H9 (cell line): ENCODE measurements at regions not wholly inside any gene's neighbourhood (a gene's known extent, or its start where the extent isn't known, plus 50 kb on each side); places are given as distances from the start of the nearest gene placed in this dataset.

ENCODE experiments used
- DNase-seq: peaks from one replicate; pipeline ENCODE4 v3.0.0-alpha.2; 2017
- H2AFZ ChIP-seq: one replicate; pipeline ENCODE4 v1.6.1; 2013; ENCODE audit warnings: mild to moderate bottlenecking, low read length, control low read depth, moderate library complexity
- H2AK5ac ChIP-seq: 2 replicates; pipeline ENCODE4 v1.6.1; 2013; ENCODE audit warnings: low read length, control low read depth, mixed read lengths; ENCODE audit not compliant: insufficient read length
- H2BK120ac ChIP-seq: one replicate; pipeline ENCODE4 v1.6.1; 2013; ENCODE audit warnings: low read depth, mild to moderate bottlenecking, low read length, control low read depth, inconsistent platforms; ENCODE audit not compliant: poor library complexity, severe bottlenecking
- H2BK12ac ChIP-seq: 2 replicates; pipeline ENCODE4 v1.6.1; 2013; ENCODE audit warnings: low read length, control low read depth, mixed read lengths, low read depth; ENCODE audit not compliant: insufficient read length
- H2BK15ac ChIP-seq: 2 replicates; pipeline ENCODE4 v1.6.1; 2013; ENCODE audit warnings: low read depth, low read length, control low read depth
- H2BK20ac ChIP-seq: one replicate; pipeline ENCODE4 v1.6.1; 2013; ENCODE audit warnings: low read depth, mild to moderate bottlenecking, low read length, control low read depth, inconsistent platforms; ENCODE audit not compliant: poor library complexity, severe bottlenecking
- H2BK5ac ChIP-seq: 2 replicates; pipeline ENCODE4 v1.6.1; 2013; ENCODE audit warnings: low read length, control low read depth, mixed read lengths; ENCODE audit not compliant: insufficient read length
- H3K14ac ChIP-seq: 2 replicates; pipeline ENCODE4 v1.6.1; 2013; ENCODE audit warnings: low read length, control low read depth; ENCODE audit not compliant: insufficient read depth
- H3K18ac ChIP-seq: 2 replicates; pipeline ENCODE4 v1.6.1; 2013; ENCODE audit warnings: low read depth, mild to moderate bottlenecking, mixed read lengths, low read length, control low read depth; ENCODE audit not compliant: insufficient read length
- H3K23ac ChIP-seq: 2 replicates; pipeline ENCODE4 v1.6.1; 2013; ENCODE audit warnings: low read length, control low read depth, mixed read lengths, low read depth; ENCODE audit not compliant: insufficient read length
- H3K23me2 ChIP-seq: 2 replicates; pipeline ENCODE4 v1.6.1; 2013; ENCODE audit warnings: low read depth, mild to moderate bottlenecking, mixed read lengths, low read length, control low read depth; ENCODE audit not compliant: insufficient read length, poor library complexity, severe bottlenecking
- H3K27ac ChIP-seq: 2 replicates; pipeline ENCODE4 v1.5.1; 2013; ENCODE audit warnings: low read length, control low read depth, mixed read lengths, low read depth; ENCODE audit not compliant: insufficient read length
- H3K27me3 ChIP-seq: 2 replicates; pipeline ENCODE4 v1.6.1; 2013; ENCODE audit warnings: low read length, control low read depth, inconsistent platforms; ENCODE audit not compliant: insufficient read depth
- H3K4ac ChIP-seq: 2 replicates; pipeline ENCODE4 v1.6.1; 2013; ENCODE audit warnings: low read depth, mild to moderate bottlenecking, control low read depth, inconsistent platforms, low read length, moderate library complexity
- H3K4me1 ChIP-seq: 2 replicates; pipeline ENCODE4 v1.6.1; 2013; ENCODE audit warnings: low read length, control low read depth, inconsistent platforms; ENCODE audit not compliant: insufficient read depth
- H3K4me2 ChIP-seq: 2 replicates; pipeline ENCODE4 v1.6.1; 2013; ENCODE audit warnings: low read length, control low read depth, mixed read lengths; ENCODE audit not compliant: insufficient read length, insufficient read depth
- H3K56ac ChIP-seq: 2 replicates; pipeline ENCODE4 v1.6.1; 2013; ENCODE audit warnings: low read depth, mild to moderate bottlenecking, mixed read lengths, low read length, control low read depth; ENCODE audit not compliant: insufficient read length
- H3K79me1 ChIP-seq: 2 replicates; pipeline ENCODE4 v1.6.1; 2013; ENCODE audit warnings: low read depth, mild to moderate bottlenecking, moderate library complexity, low read length, control low read depth, inconsistent platforms; ENCODE audit not compliant: insufficient read depth, poor library complexity, severe bottlenecking
- H3K79me2 ChIP-seq: 2 replicates; pipeline ENCODE4 v1.6.1; 2013; ENCODE audit warnings: low read length, control low read depth, inconsistent platforms; ENCODE audit not compliant: insufficient read depth
- H3K9ac ChIP-seq: 2 replicates; pipeline ENCODE4 v1.6.1; 2013; ENCODE audit warnings: low read length, control low read depth, mixed read lengths; ENCODE audit not compliant: insufficient read length; ENCODE audit errors: extremely low read depth
- H3K9me3 ChIP-seq: one replicate; pipeline ENCODE4 v1.6.1; 2013; ENCODE audit warnings: low read depth, low read length, inconsistent platforms; ENCODE audit not compliant: control insufficient read depth
- H3T11ph ChIP-seq: one replicate; pipeline ENCODE4 v1.6.1; 2013; ENCODE audit warnings: mild to moderate bottlenecking, low read length, control low read depth, inconsistent platforms
- H4K20me1 ChIP-seq: one replicate; pipeline ENCODE4 v1.6.1; 2013; ENCODE audit not compliant: control insufficient read depth, insufficient read length, insufficient read depth
- H4K5ac ChIP-seq: 2 replicates; pipeline ENCODE4 v1.6.1; 2013; ENCODE audit warnings: low read depth, mild to moderate bottlenecking, mixed read lengths, low read length, control low read depth; ENCODE audit not compliant: insufficient read length
- H4K8ac ChIP-seq: replicated peaks from 2 replicates; pipeline ENCODE4 v1.6.1; 2013; ENCODE audit warnings: low read length, control low read depth, mixed read lengths, low read depth; ENCODE audit not compliant: insufficient read length
- H4K91ac ChIP-seq: 2 replicates; pipeline ENCODE4 v1.6.1; 2013; ENCODE audit warnings: low read depth, mild to moderate bottlenecking, moderate library complexity, mixed read lengths, low read length, control low read depth; ENCODE audit not compliant: insufficient read length
- H3K27ac Mint-ChIP-seq, 3 experiments: 2 replicates in 2 of 3; 3 replicates in 1 of 3; pipeline ENCODE4 v1.8.0; 2020 to 2021; ENCODE audit warnings: mixed read lengths in 3 of 3, mild to moderate bottlenecking in 1 of 3, moderate library complexity in 1 of 3
- H3K27me3 Mint-ChIP-seq: 2 replicates; pipeline ENCODE4 v1.8.0; 2021; ENCODE audit warnings: low read depth, mild to moderate bottlenecking, moderate library complexity, mixed read lengths
- H3K36me3 Mint-ChIP-seq, 3 experiments: 2 replicates in 2 of 3; 3 replicates in 1 of 3; pipeline ENCODE4 v1.8.0; 2020 to 2021; ENCODE audit warnings: low read depth in 3 of 3, mixed read lengths in 3 of 3; ENCODE audit not compliant: insufficient read depth in 1 of 3
- H3K4me1 Mint-ChIP-seq, 2 experiments: 2 replicates each; pipeline ENCODE4 v1.8.0; 2020; ENCODE audit warnings: mixed read lengths in 2 of 2
- H3K4me3 Mint-ChIP-seq, 2 experiments: 2 replicates in 1 of 2; 3 replicates in 1 of 2; pipeline ENCODE4 v1.8.0; 2020 to 2021; ENCODE audit warnings: mild to moderate bottlenecking in 2 of 2, mixed read lengths in 2 of 2, moderate library complexity in 1 of 2
- H3K9me3 Mint-ChIP-seq, 2 experiments: 2 replicates in 1 of 2; 3 replicates in 1 of 2; pipeline ENCODE4 v1.8.0; 2020; ENCODE audit warnings: mild to moderate bottlenecking in 2 of 2, mixed read lengths in 2 of 2, moderate library complexity in 1 of 2
- WGBS: extraction: QIAGEN DNeasy Blood & Tissue Kit; methylation state at CpG from one replicate; pipeline ENCODE4 v1.1.7; 2013; ENCODE audit warnings: missing lambda C conversion rate, low lambda C conversion rate, mixed read lengths; ENCODE audit not compliant: insufficient read length; ENCODE audit errors: extremely low coverage; 5-methylcytosine and 5-hydroxymethylcytosine counted together
- TF ChIP-seq, protein P1 (sequence below): fragments of 200-600 bp; sonication (generic); conservative IDR thresholded peaks from 3 replicates; pipeline ENCODE4 v1.8.0; 2021; ENCODE audit warnings: antibody characterized with exemption, mild to moderate bottlenecking

DNA sequence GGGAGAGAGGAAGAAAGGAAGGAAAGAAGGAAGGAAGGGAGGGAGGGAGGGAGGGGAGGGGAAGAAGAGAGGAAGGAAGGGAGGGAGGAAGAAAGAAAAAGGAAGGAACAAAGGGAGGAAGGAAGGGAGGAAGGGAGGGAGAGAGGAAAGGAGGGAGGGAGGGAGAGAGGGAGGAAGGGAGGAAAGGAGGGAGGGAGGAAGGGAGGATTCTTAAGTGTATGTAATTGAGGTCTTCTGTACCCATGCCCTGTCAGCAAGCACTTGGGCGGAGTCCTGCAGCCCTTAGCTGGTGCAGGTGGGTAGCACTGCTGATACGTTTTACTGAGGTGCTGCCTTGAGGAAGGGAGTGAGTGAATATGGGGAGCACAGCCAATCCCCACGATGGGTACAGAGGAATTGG is 56.9 kb upstream of the RASD2 start:
- H3K18ac ChIP-seq, result no peak overlapping the region
- H4K8ac ChIP-seq, result no peak overlapping the region
- peaks cover 4 to 27% of the 10 kb centered on the region in 2 experiments; a peak in 2 of 4 replicates for H3K4me1 Mint-ChIP-seq
- no peak overlapping the region for H2BK120ac ChIP-seq
- H3K27ac Mint-ChIP-seq, result no peak overlapping the region
- H3K79me2 ChIP-seq, result no peaks in the 10 kb centered on the region
- H3T11ph ChIP-seq, result no peak overlapping the region
- H3K79me1 ChIP-seq, result no peaks in the 10 kb centered on the region
- no peak overlapping the region for H4K5ac ChIP-seq
- H3K27ac ChIP-seq, result no peak overlapping the region
- H3K9me3 Mint-ChIP-seq, result no peaks in the 10 kb centered on the region
- no peak for DNase-seq
- no peak overlapping the region for H3K9ac ChIP-seq
- no peaks in the 10 kb centered on the region for H3K23me2 ChIP-seq
- no peak overlapping the region for H3K4ac ChIP-seq
- no peak overlapping the region for H2BK12ac ChIP-seq
- no peaks in the 10 kb centered on the region for H3K9me3 ChIP-seq
- no peak overlapping the region for H4K91ac ChIP-seq
- TF ChIP-seq, protein P1, sequence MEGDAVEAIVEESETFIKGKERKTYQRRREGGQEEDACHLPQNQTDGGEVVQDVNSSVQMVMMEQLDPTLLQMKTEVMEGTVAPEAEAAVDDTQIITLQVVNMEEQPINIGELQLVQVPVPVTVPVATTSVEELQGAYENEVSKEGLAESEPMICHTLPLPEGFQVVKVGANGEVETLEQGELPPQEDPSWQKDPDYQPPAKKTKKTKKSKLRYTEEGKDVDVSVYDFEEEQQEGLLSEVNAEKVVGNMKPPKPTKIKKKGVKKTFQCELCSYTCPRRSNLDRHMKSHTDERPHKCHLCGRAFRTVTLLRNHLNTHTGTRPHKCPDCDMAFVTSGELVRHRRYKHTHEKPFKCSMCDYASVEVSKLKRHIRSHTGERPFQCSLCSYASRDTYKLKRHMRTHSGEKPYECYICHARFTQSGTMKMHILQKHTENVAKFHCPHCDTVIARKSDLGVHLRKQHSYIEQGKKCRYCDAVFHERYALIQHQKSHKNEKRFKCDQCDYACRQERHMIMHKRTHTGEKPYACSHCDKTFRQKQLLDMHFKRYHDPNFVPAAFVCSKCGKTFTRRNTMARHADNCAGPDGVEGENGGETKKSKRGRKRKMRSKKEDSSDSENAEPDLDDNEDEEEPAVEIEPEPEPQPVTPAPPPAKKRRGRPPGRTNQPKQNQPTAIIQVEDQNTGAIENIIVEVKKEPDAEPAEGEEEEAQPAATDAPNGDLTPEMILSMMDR, result no peak
- H3K36me3 Mint-ChIP-seq, result no peaks in the 10 kb centered on the region; a peak in 1 of 7 replicates
- no peak overlapping the region for H2AFZ ChIP-seq
- no peak overlapping the region for H3K14ac ChIP-seq
- H3K27me3 ChIP-seq, result no peaks in the 10 kb centered on the region
- no peak overlapping the region for H3K4me2 ChIP-seq
- H2BK20ac ChIP-seq, result no peak overlapping the region
- no peak overlapping the region for H3K23ac ChIP-seq
- peaks cover 50% of the 10 kb centered on the region for H3K27me3 Mint-ChIP-seq
- no peaks in the 10 kb centered on the region for H3K4me1 ChIP-seq
- H3K56ac ChIP-seq, result no peak overlapping the region
- H2BK15ac ChIP-seq, result no peak overlapping the region
- no CpG with 5 or more reads among the region's 3 CpGs for whole genome bisulfite sequencing
- no peaks in the 10 kb centered on the region for H4K20me1 ChIP-seq
- no peak overlapping the region for H3K4me3 Mint-ChIP-seq
- H2BK5ac ChIP-seq, result no peak overlapping the region
- H2AK5ac ChIP-seq, result no peak overlapping the region
